Esophagus squamous epithelium (tissue), 5 donors: ENCODE measurements at regions not wholly inside any gene's neighbourhood (a gene's known extent, or its start where the extent isn't known, plus 50 kb on each side); places are given as distances from the start of the nearest gene placed in this dataset.

Experiments
- DNase-seq: peaks from one replicate; lab custom pipeline; 2025; lab: John Stamatoyannopoulos, UW
- H3K27ac ChIP-seq, 4 donors: fragments of 200-600 bp; sonication (generic); one replicate each; pipeline ENCODE4 v1.5.1; 2016 to 2019; ENCODE audit warnings: mild to moderate bottlenecking in 1 of 4
- H3K27me3 ChIP-seq, 4 donors: fragments of 200-600 bp; sonication (generic); 1 replicate in 3 of 4; 2 replicates in 1 of 4; pipeline versions ENCODE4 v1.5.1 to v1.6.0; 2017 to 2021; ENCODE audit warnings: antibody characterized with exemption in 1 of 4
- H3K36me3 ChIP-seq, 3 donors: fragments of 200-600 bp; sonication (generic); one replicate each; pipeline ENCODE4 v1.5.1; 2016 to 2019
- H3K4me1 ChIP-seq, 3 donors: fragments of 200-600 bp; sonication (generic); one replicate each; pipeline ENCODE4 v1.5.1; 2017 to 2019
- H3K4me3 ChIP-seq, 4 donors: fragments of 200-600 bp; sonication (generic); 1 replicate in 3 of 4; 2 replicates in 1 of 4; pipeline ENCODE4 v1.5.1; 2016 to 2019; ENCODE audit warnings: mild to moderate bottlenecking in 2 of 4, moderate library complexity in 1 of 4
- H3K9me3 ChIP-seq, 3 donors: fragments of 200-600 bp; sonication (generic); one replicate each; pipeline ENCODE4 v1.5.1; 2016 to 2019
- POLR2A ChIP-seq, 4 donors: fragments of 450-650 bp; IDR thresholded peaks; one replicate each; pipeline ENCODE4 v1.6.1; 2017; ENCODE audit warnings: antibody characterized with exemption in 4 of 4, mild to moderate bottlenecking in 4 of 4, moderate library complexity in 3 of 4
- WGBS, 2 donors: methylation state at CpG; one replicate each; pipeline ENCODE4 v1.1.5; 2018; 5-methylcytosine and 5-hydroxymethylcytosine counted together
- intact Hi-C: fragments of 100-400 bp; cut with DNase I; formaldehyde crosslinking; loops from one replicate; pipeline ENCODE4 v1.15.0; 2022
- TF ChIP-seq, protein P1 (sequence below), 6 experiments: fragments of 450-650 bp in 4 of 6; fragments of 200-600 bp in 2 of 6; sonication (generic) in 2 of 6; IDR thresholded peaks; one replicate each; pipeline ENCODE4 v1.5.1; 2016 to 2019; ENCODE audit warnings: antibody characterized with exemption in 6 of 6, mild to moderate bottlenecking in 4 of 6, moderate library complexity in 4 of 6
- donor health status: DM: yes; HTN: yes; CAD: no.

DNA sequence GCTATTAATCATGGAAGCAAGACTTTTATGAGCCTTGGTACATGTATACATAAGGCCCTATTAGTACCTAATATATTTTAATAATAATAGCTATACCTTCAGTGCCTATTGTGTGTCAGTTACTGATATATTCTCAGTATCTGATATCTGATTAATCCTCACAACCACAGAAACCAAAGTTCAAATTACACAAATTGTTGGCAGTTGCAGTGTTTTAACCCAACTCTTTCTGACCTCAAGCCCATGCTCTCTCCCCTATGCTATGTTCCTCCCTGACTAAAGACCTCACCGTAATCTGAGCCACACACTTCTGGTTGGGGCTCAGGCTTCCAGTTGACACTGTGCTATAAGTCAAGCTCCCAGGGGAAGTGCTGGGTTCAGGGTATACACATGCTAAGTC, 214.4 kb downstream of the SPTSSA start:
- Histone ChIP-seq H3K27ac (no peak overlapping the region), H3K4me3 (no peak overlapping the region), H3K36me3 (no peaks in the 10 kb centered on the region), H3K27me3 (no peaks in the 10 kb centered on the region), H3K9me3 (no peaks in the 10 kb centered on the region), H3K4me1 (peaks cover 0 to 6% (median 0%) of the 10 kb centered on the region in 3 donors)
- WGBS, 2 donors, result 40 to 100% methylated on average over 1 of the region's 1 CpG
- TF ChIP-seq, protein P1, sequence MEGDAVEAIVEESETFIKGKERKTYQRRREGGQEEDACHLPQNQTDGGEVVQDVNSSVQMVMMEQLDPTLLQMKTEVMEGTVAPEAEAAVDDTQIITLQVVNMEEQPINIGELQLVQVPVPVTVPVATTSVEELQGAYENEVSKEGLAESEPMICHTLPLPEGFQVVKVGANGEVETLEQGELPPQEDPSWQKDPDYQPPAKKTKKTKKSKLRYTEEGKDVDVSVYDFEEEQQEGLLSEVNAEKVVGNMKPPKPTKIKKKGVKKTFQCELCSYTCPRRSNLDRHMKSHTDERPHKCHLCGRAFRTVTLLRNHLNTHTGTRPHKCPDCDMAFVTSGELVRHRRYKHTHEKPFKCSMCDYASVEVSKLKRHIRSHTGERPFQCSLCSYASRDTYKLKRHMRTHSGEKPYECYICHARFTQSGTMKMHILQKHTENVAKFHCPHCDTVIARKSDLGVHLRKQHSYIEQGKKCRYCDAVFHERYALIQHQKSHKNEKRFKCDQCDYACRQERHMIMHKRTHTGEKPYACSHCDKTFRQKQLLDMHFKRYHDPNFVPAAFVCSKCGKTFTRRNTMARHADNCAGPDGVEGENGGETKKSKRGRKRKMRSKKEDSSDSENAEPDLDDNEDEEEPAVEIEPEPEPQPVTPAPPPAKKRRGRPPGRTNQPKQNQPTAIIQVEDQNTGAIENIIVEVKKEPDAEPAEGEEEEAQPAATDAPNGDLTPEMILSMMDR (IDR thresholded peaks at IDR 0.05), result no peak
- TF ChIP-seq POLR2A (IDR thresholded peaks at IDR 0.05), result no peak
- DNase-seq, result no peak
- intact Hi-C loops, result no loop called here

DNA sequence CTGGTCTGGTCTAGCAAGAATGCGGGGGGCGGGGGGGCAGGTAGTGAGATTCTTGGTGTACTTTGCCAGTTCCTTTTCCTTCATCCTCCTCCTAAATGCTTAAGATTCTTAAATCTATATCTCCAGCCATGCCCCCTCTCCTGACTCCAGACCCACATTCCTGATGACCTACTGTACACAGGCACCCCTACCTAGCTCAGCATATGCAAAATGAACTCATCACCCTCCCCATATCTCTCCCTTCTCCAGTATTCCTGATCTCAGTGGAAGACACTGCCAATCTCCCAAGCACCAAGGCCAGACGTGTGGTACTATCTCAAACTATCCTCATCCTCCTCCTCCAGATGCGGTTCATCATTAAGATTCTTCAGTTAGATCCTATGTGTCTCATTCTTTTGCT, 215.8 kb downstream of the SPTSSA start:
- Histone ChIP-seq H3K27ac (no peak overlapping the region), H3K4me3 (no peak overlapping the region), H3K9me3 (no peaks in the 10 kb centered on the region), H3K27me3 (no peaks in the 10 kb centered on the region), H3K4me1 (no peaks in the 10 kb centered on the region), H3K36me3 (no peaks in the 10 kb centered on the region)
- 74 to 90% methylated on average over 4 of the region's 4 CpGs for WGBS, 2 donors
- no peak for DNase-seq
- TF ChIP-seq, protein P1 (IDR thresholded peaks at IDR 0.05), result no peak
- TF ChIP-seq POLR2A (IDR thresholded peaks at IDR 0.05), result no peak
- intact Hi-C loops, result no loop called here

DNA sequence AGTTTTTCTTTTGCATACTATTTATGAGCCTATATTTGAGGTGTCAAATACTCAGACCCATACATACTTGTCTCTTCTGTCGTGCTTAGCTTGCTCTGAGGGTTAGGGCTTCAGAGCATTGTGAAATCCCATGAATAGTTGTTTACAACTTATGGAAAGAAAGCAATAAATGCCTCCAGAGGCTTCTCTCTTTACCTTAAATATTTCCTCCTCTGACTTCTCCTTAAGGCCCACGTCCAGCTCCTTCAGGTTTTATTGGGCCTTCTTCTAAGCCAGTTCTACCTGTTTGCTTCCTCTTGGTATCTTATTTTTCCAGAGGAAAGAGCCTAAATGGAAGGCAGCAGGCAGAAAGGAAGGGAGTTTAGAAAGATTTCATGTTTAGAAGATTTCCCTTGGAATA, 218.6 kb downstream of the SPTSSA start:
- no peak for TF ChIP-seq POLR2A (IDR thresholded peaks at IDR 0.05)
- TF ChIP-seq, protein P1 (IDR thresholded peaks at IDR 0.05), result no peak
- intact Hi-C loops, result no loop called here
- DNase-seq, result no peak

DNA sequence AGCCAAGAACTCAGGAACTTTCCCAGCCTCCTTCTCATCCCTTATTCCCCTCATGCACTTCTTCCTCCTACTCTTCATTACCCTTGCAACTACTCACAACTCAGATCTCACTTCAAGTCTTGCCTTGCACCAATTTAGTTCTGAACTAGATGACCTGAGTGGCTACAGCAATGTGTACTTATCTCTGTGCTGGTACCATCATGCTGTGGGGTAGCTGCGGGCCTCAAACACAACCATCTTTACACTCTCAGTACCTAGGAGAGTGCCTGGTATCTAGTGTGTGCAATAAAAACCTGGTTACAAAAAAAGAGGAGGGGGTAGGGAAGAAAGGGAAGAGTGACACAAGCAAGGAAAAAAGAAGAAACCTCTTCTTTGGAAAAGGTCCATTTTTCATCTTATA, 219.0 kb downstream of the SPTSSA start:
- no peak for TF ChIP-seq POLR2A (IDR thresholded peaks at IDR 0.05)
- TF ChIP-seq, protein P1 (IDR thresholded peaks at IDR 0.05), result no peak
- no peak for DNase-seq
- Histone ChIP-seq H3K4me1 (no peaks in the 10 kb centered on the region), H3K36me3 (no peaks in the 10 kb centered on the region), H3K27me3 (no peaks in the 10 kb centered on the region), H3K4me3 (no peak overlapping the region), H3K27ac (no peak overlapping the region), H3K9me3 (no peaks in the 10 kb centered on the region)
- intact Hi-C loops, result no loop called here
- 83 to 92% methylated on average over 1 of the region's 1 CpG for WGBS, 2 donors

More for the DNA sequence above, 218.6 kb downstream of the SPTSSA start:
- H3K9me3 ChIP-seq, result no peaks in the 10 kb centered on the region
- no peak overlapping the region for H3K27ac ChIP-seq
- no peaks in the 10 kb centered on the region for H3K4me1 ChIP-seq
- H3K36me3 ChIP-seq, result no peaks in the 10 kb centered on the region
- no peaks in the 10 kb centered on the region for H3K27me3 ChIP-seq
- no peak overlapping the region for H3K4me3 ChIP-seq
- WGBS, 2 donors, result 65 to 72% methylated on average over 2 of the region's 2 CpGs

DNA sequence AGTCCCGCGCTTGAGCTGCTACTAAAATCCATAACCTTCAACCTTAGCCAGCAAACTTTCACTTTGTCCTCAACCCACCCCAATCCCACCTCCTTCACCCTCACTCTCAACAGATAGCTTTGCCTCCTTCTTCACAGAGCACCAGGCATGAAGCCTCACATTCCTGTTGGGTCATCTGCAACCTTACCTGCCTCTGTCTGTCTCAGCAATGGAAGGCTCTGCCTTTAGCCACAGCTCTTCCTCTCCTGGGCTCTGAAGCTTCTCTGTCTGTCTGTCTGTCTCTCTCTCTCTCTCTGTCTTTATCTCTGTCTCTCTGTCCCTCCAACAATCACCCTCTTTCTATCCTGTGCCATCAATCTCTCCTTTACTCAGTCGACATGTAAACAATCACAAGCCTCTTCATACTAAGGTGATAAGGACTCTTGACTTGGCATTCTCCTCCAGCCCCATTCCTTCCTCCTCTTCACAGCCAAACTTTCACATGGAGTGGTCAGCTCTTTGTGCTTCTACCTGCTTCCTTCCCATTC, 220.8 kb downstream of the SPTSSA start:
- intact Hi-C loops, result no loop called here

More for the DNA sequence above, 220.8 kb downstream of the SPTSSA start:
- Histone ChIP-seq H3K9me3 (no peaks in the 10 kb centered on the region), H3K4me1 (no peaks in the 10 kb centered on the region), H3K27me3 (no peaks in the 10 kb centered on the region), H3K4me3 (no peak overlapping the region), H3K36me3 (no peaks in the 10 kb centered on the region), H3K27ac (no peak overlapping the region)
- 81 to 93% methylated on average over 3 of the region's 3 CpGs for WGBS, 2 donors
- no peak for DNase-seq
- TF ChIP-seq, protein P1 (IDR thresholded peaks at IDR 0.05), result no peak
- no peak for TF ChIP-seq POLR2A (IDR thresholded peaks at IDR 0.05)
